HuH-7.5 (cell line): ENCODE measurements at regions not wholly inside any gene's neighbourhood (a gene's known extent, or its start where the extent isn't known, plus 50 kb on each side); places are given as distances from the start of the nearest gene placed in this dataset.
A peak's percentile ranks its signal among the peaks of the same experiment; 100 is the strongest.
"Not testable (repeated sequence)": the region's sequence is repeated elsewhere in the genome, so short reads cannot be mapped to it uniquely, and the experiment has no call there.

Source experiments
- DNase-seq: peaks from one replicate; pipeline ENCODE4 v3.0.0; 2011; ENCODE audit warnings: low spot score

DNA sequence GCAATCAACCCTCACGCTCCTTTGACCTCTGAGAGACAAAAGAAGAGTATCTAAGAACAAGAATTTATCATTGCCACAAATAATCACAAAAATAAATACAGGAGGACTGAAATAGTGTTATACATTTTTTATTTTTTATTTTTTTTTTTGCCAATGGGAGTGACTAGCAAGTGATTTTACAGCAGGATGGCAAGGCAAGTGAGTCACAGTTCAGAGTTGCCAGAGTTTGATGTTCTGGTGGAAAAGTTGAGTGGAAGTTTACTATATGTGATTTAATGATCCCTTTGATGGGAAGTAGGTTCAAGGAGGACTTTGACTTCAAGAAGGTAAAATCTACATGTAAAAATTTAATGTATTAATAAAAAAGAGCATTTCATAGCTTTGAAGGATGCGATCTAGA, 2691.4 kb downstream of the PCDH9 start:
- DNase-seq = no peak

GRCh38 chr13:64534302-64534701, 2695.8 kb downstream of the PCDH9 start:
- DNase-seq = no peak

GRCh38 chr13:64531400-64531799, 2698.7 kb downstream of the PCDH9 start:
- DNase-seq = no peak

DNA sequence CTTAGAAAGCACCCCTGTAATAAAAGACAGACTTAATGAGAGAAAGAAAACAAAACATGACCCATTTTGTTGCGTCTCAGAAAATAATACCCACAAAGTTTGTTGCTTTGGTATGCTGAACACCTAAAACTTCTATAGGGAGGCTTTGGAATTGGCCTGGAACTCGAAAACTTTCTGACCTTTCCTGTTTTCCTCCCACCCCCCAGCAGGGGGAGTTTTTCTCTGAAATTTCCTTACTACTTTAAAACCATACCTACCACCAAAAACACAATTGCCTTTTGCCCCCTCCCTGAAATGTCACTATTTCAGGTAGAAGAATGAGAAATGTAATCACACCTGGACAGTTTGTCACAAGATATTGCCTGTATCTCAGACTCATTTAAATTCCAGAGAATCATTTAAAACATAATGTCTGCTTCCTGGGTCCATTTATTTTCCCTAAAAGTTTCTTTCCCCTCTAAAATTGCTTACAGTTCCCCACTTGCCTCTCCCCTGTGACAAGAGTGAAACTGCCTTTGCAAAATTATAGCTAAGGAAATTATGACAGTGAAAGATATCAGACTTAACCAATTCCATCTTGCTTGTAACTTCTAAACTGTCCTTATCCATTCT, 2700.2 kb downstream of the PCDH9 start:
- peak; percentile 6 for DNase-seq

DNA sequence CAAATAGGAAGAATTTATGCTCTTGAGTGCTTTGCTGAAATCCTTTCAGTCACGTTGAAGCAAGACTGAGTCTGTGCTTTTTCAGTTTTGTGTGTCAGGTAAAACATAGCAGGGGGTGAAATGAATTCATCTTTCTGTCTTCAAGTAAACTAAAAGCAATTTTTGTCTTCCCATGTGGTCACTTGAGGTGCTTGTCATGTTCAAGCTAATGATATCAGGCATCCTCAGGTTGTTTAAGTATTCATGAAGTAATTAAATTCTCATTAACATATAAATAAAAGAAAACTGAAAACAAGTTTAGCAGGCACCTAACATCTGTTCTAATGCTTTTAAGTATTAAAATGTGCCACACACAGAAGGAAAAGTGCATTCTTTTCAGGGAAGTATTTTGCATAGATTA, 2701.3 kb downstream of the PCDH9 start:
- DNase-seq = no peak

DNA sequence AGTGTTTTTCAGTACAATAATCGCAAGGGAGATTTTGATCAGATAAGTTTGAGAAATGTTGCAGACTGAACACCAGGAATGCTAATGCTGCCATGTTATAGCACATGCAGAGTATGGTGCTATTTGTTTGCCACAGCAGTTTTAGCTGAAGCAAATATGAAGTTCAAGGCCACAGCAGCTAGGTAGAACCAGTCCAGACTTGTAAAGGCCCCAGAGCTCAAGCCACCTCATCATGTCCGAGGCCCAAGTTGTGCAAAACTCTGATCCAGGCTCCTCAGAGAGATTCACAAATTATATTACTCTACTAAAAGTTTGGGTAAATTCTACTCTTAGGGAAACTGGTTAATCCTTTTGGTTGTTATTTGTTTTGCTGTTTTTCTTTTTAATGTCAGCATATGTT, 2702.6 kb downstream of the PCDH9 start:
- no peak for DNase-seq

DNA sequence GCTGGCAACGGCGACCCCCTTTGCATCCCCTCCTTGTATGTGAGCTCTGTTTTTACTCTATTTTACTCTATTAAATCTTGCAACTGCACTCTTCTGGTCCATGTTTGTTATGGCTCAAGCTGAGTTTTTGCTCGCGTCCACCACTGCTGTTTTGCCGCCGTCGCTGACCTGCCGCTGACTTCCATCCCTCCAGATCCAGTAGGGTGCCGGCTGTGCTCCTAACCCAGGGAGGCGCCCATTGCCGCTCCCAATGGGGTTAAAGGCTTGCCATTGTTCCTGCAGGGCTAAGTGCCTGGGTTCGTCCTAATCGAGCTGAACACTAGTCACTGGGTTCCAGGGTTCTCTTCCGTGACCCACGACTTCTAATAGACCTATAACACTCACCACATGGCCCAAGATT, 2704.4 kb downstream of the PCDH9 start:
- no peak for DNase-seq

GRCh38 chr13:64510747-64511146, 2719.4 kb downstream of the PCDH9 start:
- DNase-seq = no peak

- no peak for DNase-seq
Measured at GRCh38 chr13:64506246-64506645, 2723.9 kb downstream of the PCDH9 start.

GRCh38 chr13:64505336-64505910, 2724.7 kb downstream of the PCDH9 start:
- no peak for DNase-seq

DNA sequence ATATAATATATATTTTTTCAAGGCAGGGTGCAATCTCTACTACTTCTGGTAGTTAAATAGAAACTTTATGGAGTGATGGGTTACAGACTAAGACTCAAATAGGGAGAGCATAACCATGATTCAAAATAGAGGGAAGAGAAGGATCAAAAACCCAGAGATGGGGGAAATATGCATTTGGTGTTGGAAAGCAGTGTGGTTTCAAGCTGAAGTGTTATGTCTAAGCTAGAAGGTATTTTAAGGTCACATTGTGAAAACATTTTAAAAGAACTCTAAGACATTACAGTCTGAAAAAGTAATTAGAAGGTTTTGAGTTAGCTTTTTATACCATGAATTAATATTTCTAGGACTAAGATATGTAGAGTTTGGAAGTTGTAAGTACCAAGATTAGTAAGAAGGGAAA, 2741.4 kb downstream of the PCDH9 start:
- no peak for DNase-seq

DNA sequence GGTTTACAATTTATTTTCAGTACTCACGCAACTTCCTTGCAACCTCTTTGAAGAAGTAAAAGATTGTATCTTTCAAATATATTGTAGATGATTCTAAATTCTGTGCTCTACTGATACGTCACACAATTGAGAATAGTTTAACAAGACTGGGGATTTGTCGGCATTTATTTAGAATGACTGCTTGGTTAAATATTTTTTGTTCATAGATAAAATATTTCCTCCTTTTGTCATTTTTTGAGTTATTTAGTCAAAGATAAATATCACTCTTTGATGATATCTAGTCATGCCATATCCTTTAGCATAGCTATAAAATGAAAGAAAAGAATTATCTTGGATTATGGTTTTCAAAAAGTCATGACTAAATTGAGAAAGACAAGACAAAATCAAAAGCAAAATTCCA, 2747.8 kb downstream of the PCDH9 start:
- DNase-seq = no peak

GRCh38 chr13:64480672-64481071, 2749.5 kb downstream of the PCDH9 start:
- no peak for DNase-seq

GRCh38 chr13:64480211-64480610, 2749.9 kb downstream of the PCDH9 start:
- DNase-seq = no peak

- no peak for DNase-seq
Measured at GRCh38 chr13:64477146-64477545, 2753.0 kb downstream of the PCDH9 start.

- not testable (repeated sequence) for DNase-seq
Measured at GRCh38 chr13:64476041-64476568, 2754.0 kb downstream of the PCDH9 start.

- peak; percentile 7 for DNase-seq
Measured at GRCh38 chr13:64471916-64472315, 2758.2 kb downstream of the PCDH9 start.

DNA sequence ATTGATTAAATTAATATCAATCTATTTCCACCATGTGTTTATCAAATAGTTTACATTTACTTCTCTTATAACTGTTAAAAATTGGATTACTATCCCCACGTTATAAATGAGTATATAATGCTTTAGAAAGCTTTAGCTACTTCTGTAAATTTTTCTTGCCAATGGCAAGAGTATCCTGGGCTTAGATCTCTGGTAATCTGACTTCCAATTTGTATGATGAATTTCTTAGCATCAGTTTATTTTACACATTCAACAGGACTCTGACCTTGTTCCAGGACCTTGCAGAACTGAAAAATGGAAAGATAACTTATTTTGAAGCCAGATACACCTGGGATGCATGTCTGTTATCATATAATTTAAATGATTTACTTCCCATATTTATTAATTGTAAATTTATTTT, 2759.4 kb downstream of the PCDH9 start:
- no peak for DNase-seq

DNA sequence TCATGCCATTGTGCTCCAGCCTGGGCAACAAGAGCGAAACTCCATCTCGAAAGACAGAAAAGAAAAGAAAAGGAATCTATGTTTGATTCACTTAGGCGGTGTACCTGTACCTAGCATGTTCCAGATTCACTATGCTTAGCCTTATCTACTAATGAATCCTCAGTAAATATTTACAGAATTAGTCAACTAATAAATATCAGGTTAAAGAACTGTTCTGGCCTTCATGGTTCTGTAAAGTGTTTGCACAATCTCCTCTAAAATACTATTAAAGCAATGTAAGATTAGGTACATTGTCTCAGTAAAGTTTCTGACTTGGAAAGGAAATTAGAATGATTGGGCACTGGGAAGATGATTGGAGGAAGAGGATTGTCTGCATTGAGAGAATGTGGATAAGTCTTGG, 2770.4 kb downstream of the PCDH9 start:
- DNase-seq = no peak

DNA sequence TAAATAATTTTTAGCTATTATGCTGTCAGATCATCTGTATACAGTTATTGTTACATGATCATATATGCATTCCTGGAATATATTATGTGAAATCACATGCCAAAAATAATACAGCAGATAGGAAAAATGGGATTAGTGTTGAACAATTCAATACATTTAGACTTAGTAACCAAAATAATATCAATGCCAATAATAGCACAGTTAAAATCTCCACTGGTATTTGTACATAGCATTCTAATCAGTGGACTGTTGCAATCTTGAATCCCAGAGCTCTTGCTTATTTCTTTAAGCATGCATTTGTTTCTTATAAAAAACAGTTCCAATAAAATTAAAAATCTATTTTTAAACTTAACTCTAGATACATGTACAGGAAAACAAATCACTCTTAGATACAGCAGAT, 2772.2 kb downstream of the PCDH9 start:
- DNase-seq = no peak

DNA sequence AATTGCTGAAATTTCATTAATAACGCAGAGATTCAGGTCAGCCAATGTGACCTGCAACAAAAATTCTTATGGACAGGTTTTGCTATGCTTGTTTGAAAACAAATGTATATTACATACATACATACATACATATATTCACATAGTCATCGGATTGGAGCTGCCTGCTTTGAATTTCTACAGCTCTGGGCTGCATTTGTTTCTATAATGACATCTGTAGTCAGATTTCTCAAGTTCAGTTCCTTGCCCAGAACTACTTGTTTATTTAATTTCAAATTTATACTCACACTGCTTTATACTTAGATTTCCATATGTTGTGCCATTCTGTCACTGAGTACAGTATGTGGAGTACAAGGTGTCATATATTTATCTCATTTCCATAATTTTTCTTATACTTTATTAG, 2775.0 kb downstream of the PCDH9 start:
- DNase-seq = no peak

GRCh38 chr13:64453831-64454230, 2776.3 kb downstream of the PCDH9 start:
- no peak for DNase-seq

DNA sequence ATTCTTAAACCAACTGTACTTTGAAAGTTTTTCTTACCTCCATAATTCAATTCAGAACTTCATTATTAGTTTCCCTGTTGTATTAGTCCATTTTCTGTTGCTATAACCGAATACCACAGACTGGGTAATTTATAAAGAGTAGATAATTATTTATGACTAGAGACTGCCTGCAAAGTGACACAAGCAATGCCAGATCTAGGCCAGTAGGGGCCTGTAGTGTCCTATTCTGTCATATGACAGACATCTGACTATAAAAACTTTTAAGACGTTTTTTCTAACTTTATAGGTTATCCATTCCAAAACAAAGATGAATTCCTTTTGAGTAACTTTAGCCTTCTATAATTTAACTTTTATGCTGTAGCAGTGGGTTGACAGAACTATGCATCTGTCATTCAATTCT, 2783.8 kb downstream of the PCDH9 start:
- DNase-seq = no peak

- no peak for DNase-seq
Measured at GRCh38 chr13:64441740-64442139, 2788.4 kb downstream of the PCDH9 start.
